BJ (cell line): ENCODE measurements at regions not wholly inside any gene's neighbourhood (a gene's known extent, or its start where the extent isn't known, plus 50 kb on each side); places are given as distances from the start of the nearest gene placed in this dataset.

Experiments
- CTCF ChIA-PET: fragments of 350-600 bp; formaldehyde crosslinking; extraction: SDS; loops from one replicate; lab custom pipeline; 2021; ENCODE audit warnings: antibody characterized with exemption, inconsistent platforms; lab: Yijun Ruan, JAX
- POLR2A ChIA-PET: fragments of 300-600 bp; sonication (Branson Sonifier 250); formaldehyde crosslinking; extraction: SDS; loops from one replicate; lab custom pipeline; 2021; ENCODE audit warnings: antibody characterized with exemption; lab: Charles Lee
- DNase-seq: peaks from one replicate; pipeline ENCODE4 v3.0.0-alpha.2; 2011; ENCODE audit warnings: low read depth
- H3K27me3 ChIP-seq: 2 replicates; pipeline ENCODE4 v1.6.0; 2011; ENCODE audit warnings: low read length; ENCODE audit not compliant: control insufficient read depth, insufficient read depth
- H3K36me3 ChIP-seq: 2 replicates; pipeline ENCODE4 v1.5.1; 2011; ENCODE audit warnings: low read length; ENCODE audit not compliant: control insufficient read depth, insufficient read depth
- H3K4me3 ChIP-seq: 2 replicates; pipeline ENCODE4 v1.5.1; 2011; ENCODE audit warnings: low read depth, mild to moderate bottlenecking, control low read depth, low read length
- CTCF ChIP-seq: IDR thresholded peaks from 2 replicates; pipeline ENCODE4 v1.5.1; 2011; ENCODE audit warnings: low read depth, mild to moderate bottlenecking, control low read depth, inconsistent platforms, low read length, moderate library complexity; ENCODE audit not compliant: insufficient read depth

DNA sequence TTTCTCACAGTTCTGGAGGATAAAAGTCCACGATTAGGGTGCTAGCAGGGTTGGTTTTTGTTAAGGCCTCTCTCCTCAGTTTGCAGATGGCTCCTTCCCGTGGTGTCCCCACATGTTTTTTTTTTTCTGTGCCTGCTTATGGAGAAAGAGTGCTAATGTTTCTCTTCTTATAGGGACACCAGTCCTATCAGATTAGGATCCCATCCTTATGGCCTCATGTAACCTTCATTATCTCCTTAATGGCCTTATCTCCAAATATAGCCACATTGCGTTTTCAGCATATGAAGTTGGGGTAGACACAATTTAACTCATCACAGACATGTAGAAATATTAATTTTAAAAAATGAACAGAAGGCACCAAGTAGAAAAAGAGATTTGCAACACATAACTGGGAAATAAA is 755.7 kb upstream of the CELF4 start:
- no peak for DNase-seq
- H3K4me3 ChIP-seq, result no peak overlapping the region
- ChIA-PET CTCF (no interaction called here), POLR2A (no interaction called here)
- H3K36me3 ChIP-seq, result no peaks in the 10 kb centered on the region
- TF ChIP-seq CTCF, result no peak
- H3K27me3 ChIP-seq, result no peaks in the 10 kb centered on the region

DNA sequence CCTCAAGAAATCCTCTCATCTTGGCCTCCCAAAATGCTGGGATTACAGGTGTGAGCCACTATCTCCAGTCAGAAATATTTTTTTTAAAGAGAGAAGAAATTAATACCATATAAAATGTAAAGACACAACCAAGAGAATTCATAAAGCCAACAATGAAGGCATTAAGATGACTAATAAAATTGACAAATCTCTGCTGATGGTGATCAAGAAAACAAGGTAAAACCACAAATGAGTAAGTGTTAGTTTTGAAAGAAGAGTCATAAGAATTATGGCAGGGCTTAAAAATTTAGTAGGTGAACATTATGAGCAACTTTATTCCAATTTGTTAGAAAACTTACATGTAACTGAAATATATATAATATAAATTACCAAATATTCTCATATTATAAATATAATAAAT is 752.8 kb upstream of the CELF4 start:
- DNase-seq, result no peak

GRCh38 chr18:38313831-38314230 is 748.2 kb upstream of the CELF4 start:
- no peak for TF ChIP-seq CTCF
- ChIA-PET CTCF (no interaction called here), POLR2A (no interaction called here)
- Histone ChIP-seq H3K36me3 (no peaks in the 10 kb centered on the region), H3K4me3 (no peak overlapping the region), H3K27me3 (no peaks in the 10 kb centered on the region)
- no peak for DNase-seq

More for the DNA sequence above, 752.8 kb upstream of the CELF4 start:
- ChIA-PET POLR2A (no interaction called here), CTCF (no interaction called here)
- H3K4me3 ChIP-seq, result no peak overlapping the region
- H3K27me3 ChIP-seq, result no peaks in the 10 kb centered on the region
- TF ChIP-seq CTCF, result no peak
- H3K36me3 ChIP-seq, result no peaks in the 10 kb centered on the region

DNA sequence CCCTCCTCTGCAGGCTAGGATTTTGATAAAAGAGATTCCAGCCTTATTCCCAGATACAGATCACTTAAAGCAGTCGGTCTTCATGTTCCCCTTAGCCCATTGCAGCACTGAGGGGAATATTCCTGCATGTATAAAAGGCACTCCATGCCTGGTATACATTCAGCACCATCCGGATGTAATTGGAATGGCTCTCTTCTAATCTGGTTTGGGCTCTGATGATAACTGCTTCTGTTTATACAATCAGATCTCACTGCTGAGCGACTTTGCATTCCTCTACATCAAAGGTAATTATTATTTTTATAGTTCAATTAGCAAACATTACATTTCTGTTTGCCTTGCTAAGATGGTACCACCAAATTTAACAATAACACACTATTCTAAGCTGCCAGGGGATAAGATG is 746.9 kb upstream of the CELF4 start:
- Histone ChIP-seq H3K4me3 (no peak overlapping the region), H3K27me3 (no peaks in the 10 kb centered on the region), H3K36me3 (no peaks in the 10 kb centered on the region)
- CTCF ChIA-PET, result no interaction called here
- POLR2A ChIA-PET, result no interaction called here
- no peak for DNase-seq
- no peak for TF ChIP-seq CTCF

- ChIA-PET POLR2A (no interaction called here), CTCF (no interaction called here)
- Histone ChIP-seq H3K4me3 (no peak overlapping the region), H3K36me3 (no peaks in the 10 kb centered on the region), H3K27me3 (no peaks in the 10 kb centered on the region)
- no peak for DNase-seq
- TF ChIP-seq CTCF, result no peak
These were observed 745.3 kb upstream of the CELF4 start for GRCh38 chr18:38310936-38311335.

DNA sequence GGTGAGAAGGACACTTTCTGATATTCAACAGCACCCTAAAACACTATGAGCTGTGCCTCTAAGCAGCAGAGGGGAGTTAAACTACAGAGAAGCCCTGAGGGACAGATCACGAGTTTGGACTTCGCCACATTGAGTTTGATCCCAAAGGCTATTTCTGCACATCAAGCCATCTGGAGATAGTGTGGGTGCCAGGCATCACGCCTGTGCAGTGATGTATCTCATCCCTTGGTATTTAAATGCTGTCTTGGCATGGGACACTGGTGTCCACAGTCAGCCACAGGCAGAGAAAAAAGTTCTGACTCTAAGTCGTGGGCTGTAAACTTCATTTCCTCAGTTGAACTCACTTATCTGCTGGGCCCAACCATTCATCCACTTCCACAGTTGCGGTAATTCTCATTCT is 742.3 kb upstream of the CELF4 start:
- Histone ChIP-seq H3K4me3 (no peak overlapping the region), H3K27me3 (no peaks in the 10 kb centered on the region), H3K36me3 (no peaks in the 10 kb centered on the region)
- DNase-seq, result no peak
- CTCF ChIA-PET, result no interaction called here
- POLR2A ChIA-PET, result no interaction called here
- no peak for TF ChIP-seq CTCF
